KMS-11 (cell line): ENCODE measurements at regions not wholly inside any gene's neighbourhood (a gene's known extent, or its start where the extent isn't known, plus 50 kb on each side); places are given as distances from the start of the nearest gene placed in this dataset.

ENCODE experiments used
- H2AFZ ChIP-seq: fragments of 200-600 bp; sonication (generic); 2 replicates; pipeline ENCODE4 v1.6.1; 2016; ENCODE audit warnings: antibody characterized with exemption, mixed run types, low read depth
- H3K27ac ChIP-seq: fragments of 200-600 bp; sonication (generic); 2 replicates; pipeline ENCODE4 v1.6.1; 2016; ENCODE audit warnings: mild to moderate bottlenecking, mixed run types
- H3K27me3 ChIP-seq: fragments of 200-600 bp; sonication (generic); 2 replicates; pipeline ENCODE4 v1.6.1; 2017; ENCODE audit warnings: mild to moderate bottlenecking, low read depth, mixed run types, moderate library complexity; ENCODE audit not compliant: insufficient read depth
- H3K36me3 ChIP-seq: fragments of 200-600 bp; sonication (generic); 2 replicates; pipeline ENCODE4 v1.6.1; 2017; ENCODE audit warnings: mild to moderate bottlenecking, mixed run types; ENCODE audit not compliant: insufficient read depth
- H3K4me1 ChIP-seq: fragments of 200-600 bp; sonication (generic); 2 replicates; pipeline ENCODE4 v1.6.1; 2016; ENCODE audit warnings: mild to moderate bottlenecking, low read depth, mixed run types; ENCODE audit not compliant: poor library complexity, severe bottlenecking
- H3K4me2 ChIP-seq: fragments of 200-600 bp; sonication (generic); 2 replicates; pipeline ENCODE4 v1.7.0; 2016; ENCODE audit warnings: mild to moderate bottlenecking, mixed run types
- H3K4me3 ChIP-seq: fragments of 200-600 bp; sonication (generic); IDR thresholded peaks from 2 replicates; pipeline ENCODE4 v1.6.1; 2017; ENCODE audit warnings: low read depth, low read length, mixed read lengths; ENCODE audit not compliant: insufficient read depth
- H3K79me2 ChIP-seq: fragments of 200-600 bp; sonication (generic); 2 replicates; pipeline ENCODE4 v1.6.1; 2016; ENCODE audit warnings: low read depth, mixed run types; ENCODE audit not compliant: insufficient read depth
- H3K9ac ChIP-seq: fragments of 200-600 bp; sonication (generic); 2 replicates; pipeline ENCODE4 v1.6.1; 2016; ENCODE audit warnings: mild to moderate bottlenecking, mixed run types
- H4K20me1 ChIP-seq: fragments of 200-600 bp; sonication (generic); 2 replicates; pipeline ENCODE4 v1.6.1; 2016; ENCODE audit warnings: mild to moderate bottlenecking, mixed run types; ENCODE audit not compliant: insufficient read depth
- TF ChIP-seq, protein P1 (sequence below): fragments of 200-600 bp; sonication (generic); conservative IDR thresholded peaks from 2 replicates; pipeline ENCODE4 v1.6.1; 2017; ENCODE audit warnings: low read depth, mild to moderate bottlenecking, antibody characterized with exemption, low read length, moderate library complexity, mixed read lengths

DNA sequence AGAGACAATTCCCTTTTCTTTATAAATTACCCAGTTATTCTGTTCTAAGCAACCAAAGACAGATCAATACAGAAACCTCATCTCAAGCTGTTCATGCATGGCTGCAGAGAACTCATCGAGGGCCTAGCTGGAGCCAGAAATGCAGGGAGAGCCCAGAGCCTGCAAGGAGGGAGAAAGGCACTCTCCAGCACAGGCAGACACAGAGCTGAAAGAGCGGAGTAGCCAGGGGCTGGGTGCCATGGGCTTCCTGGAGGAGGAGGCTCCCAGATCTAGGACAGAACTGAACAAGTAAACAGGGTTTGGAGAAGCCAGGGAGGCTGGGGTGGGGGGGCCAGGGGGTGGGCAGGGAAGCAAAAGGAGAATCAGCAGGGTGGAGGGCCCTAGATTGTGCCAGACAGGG, 144.2 kb upstream of the ZNF507 start:
- TF ChIP-seq, protein P1, sequence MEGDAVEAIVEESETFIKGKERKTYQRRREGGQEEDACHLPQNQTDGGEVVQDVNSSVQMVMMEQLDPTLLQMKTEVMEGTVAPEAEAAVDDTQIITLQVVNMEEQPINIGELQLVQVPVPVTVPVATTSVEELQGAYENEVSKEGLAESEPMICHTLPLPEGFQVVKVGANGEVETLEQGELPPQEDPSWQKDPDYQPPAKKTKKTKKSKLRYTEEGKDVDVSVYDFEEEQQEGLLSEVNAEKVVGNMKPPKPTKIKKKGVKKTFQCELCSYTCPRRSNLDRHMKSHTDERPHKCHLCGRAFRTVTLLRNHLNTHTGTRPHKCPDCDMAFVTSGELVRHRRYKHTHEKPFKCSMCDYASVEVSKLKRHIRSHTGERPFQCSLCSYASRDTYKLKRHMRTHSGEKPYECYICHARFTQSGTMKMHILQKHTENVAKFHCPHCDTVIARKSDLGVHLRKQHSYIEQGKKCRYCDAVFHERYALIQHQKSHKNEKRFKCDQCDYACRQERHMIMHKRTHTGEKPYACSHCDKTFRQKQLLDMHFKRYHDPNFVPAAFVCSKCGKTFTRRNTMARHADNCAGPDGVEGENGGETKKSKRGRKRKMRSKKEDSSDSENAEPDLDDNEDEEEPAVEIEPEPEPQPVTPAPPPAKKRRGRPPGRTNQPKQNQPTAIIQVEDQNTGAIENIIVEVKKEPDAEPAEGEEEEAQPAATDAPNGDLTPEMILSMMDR = no peak
- no peaks in the 10 kb centered on the region for H3K36me3 ChIP-seq
- no peak overlapping the region for H3K9ac ChIP-seq
- H2AFZ ChIP-seq = no peak overlapping the region
- H3K4me3 ChIP-seq = no peak overlapping the region
- H4K20me1 ChIP-seq = no peaks in the 10 kb centered on the region
- no peak overlapping the region for H3K27ac ChIP-seq
- H3K27me3 ChIP-seq = no peaks in the 10 kb centered on the region
- no peaks in the 10 kb centered on the region for H3K79me2 ChIP-seq
- no peaks in the 10 kb centered on the region for H3K4me1 ChIP-seq
- H3K4me2 ChIP-seq = no peak overlapping the region

DNA sequence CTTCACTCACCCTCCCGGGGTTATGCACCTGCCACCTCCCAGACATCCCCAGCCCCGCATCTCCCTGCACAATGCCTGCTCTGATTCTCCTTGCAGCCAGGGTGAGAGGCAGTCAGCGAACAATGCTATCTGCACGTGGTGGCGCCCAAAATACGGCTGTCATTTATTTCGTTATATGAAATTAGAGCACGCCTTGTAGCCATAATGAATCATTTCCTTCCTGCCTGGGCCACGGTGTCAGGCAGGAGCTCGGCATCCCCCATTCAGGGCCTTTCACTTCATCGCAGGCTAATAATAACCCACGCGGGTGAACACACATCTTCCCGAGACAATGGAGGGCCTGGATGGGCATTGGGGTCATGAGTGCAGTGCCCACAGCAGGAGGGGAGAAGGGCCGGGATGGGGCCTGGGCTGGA, 143.8 kb upstream of the ZNF507 start:
- H3K9ac ChIP-seq = no peak overlapping the region
- H3K4me3 ChIP-seq = no peak overlapping the region
- no peaks in the 10 kb centered on the region for H3K27me3 ChIP-seq
- no peaks in the 10 kb centered on the region for H3K36me3 ChIP-seq
- H3K27ac ChIP-seq = no peak overlapping the region
- no peaks in the 10 kb centered on the region for H3K79me2 ChIP-seq
- H3K4me2 ChIP-seq = no peak overlapping the region
- H3K4me1 ChIP-seq = no peaks in the 10 kb centered on the region
- no peak overlapping the region for H2AFZ ChIP-seq
- H4K20me1 ChIP-seq = no peaks in the 10 kb centered on the region
- TF ChIP-seq, protein P1 = no peak

DNA sequence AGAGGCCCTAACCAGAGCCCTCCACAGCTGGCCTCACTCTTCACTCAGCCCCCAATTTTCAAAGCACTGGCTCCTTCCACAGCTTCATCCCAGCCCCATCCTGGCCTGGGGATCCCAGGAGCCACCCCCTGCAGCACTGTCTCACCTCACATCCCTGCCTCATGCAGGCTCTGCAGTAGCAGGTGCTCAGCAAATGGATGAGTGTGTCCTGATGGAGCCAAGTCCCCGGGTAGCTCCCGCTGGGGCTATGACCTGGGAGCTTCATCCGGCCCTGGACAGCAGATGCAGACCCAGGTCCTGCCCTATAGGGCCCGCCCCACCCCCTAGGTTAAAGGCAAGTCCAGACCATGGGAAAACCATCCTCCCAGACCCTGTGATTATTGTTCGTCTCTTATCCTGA, 143.2 kb upstream of the ZNF507 start:
- Histone ChIP-seq H3K4me1 (no peaks in the 10 kb centered on the region), H3K4me3 (no peak overlapping the region), H3K9ac (no peak overlapping the region), H4K20me1 (no peaks in the 10 kb centered on the region), H2AFZ (no peak overlapping the region), H3K4me2 (no peak overlapping the region), H3K27me3 (no peaks in the 10 kb centered on the region), H3K79me2 (no peaks in the 10 kb centered on the region), H3K36me3 (no peaks in the 10 kb centered on the region), H3K27ac (no peak overlapping the region)
- TF ChIP-seq, protein P1 = no peak

DNA sequence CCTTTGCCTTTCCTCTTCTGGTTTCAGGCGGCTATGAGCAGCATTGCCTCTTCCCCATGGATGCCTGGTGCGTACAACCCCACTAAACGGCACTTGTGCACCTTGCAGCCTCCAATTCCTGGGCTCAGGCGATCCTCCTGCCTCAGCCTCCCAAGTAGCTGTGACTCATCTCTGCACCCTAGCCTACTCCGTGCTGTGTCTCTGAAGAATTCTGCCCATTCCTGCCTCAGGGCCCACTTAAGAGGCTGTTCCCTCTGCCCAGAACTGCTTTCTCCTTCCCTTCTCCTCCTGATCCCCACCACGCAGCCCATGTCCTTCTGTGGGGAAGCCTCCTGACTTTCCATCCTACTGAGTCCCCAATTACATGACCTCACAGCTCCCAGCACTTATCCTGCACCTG, 142.2 kb upstream of the ZNF507 start:
- Histone ChIP-seq H4K20me1 (no peaks in the 10 kb centered on the region), H3K36me3 (no peaks in the 10 kb centered on the region), H3K4me3 (no peak overlapping the region), H3K9ac (no peak overlapping the region), H2AFZ (no peak overlapping the region), H3K4me2 (no peak overlapping the region), H3K27ac (no peak overlapping the region), H3K79me2 (no peaks in the 10 kb centered on the region), H3K4me1 (no peaks in the 10 kb centered on the region), H3K27me3 (no peaks in the 10 kb centered on the region)
- TF ChIP-seq, protein P1 = no peak

DNA sequence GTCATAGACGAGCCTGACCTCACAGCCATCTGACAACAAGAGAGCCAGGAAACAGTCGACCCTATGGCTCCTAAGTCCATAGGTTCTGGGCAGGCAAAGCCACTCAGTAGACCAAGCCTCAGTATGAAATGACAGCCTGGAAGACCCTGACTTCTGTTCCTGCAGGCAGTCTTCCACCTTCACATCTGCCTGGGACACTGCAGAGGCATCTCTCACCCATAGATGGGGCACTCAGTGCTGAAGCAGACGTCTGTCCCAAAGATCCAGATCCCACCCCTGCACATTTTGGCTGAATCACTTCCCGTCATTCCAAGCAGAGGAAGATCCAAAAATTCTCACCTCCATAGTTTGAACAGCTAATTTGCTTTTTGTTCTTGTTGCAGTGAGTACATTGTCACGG, 139.3 kb upstream of the ZNF507 start:
- Histone ChIP-seq H3K27me3 (no peaks in the 10 kb centered on the region), H3K4me1 (no peaks in the 10 kb centered on the region), H3K27ac (no peak overlapping the region), H3K4me3 (no peak overlapping the region), H4K20me1 (no peaks in the 10 kb centered on the region), H3K9ac (no peak overlapping the region), H2AFZ (no peak overlapping the region), H3K36me3 (no peaks in the 10 kb centered on the region), H3K4me2 (no peak overlapping the region), H3K79me2 (no peaks in the 10 kb centered on the region)
- TF ChIP-seq, protein P1 = no peak
